ENCODE measurements at regions not wholly inside any gene's neighbourhood (a gene's known extent, or its start where the extent isn't known, plus 50 kb on each side); places are given as distances from the start of the nearest gene placed in this dataset.
"Not testable (repeated sequence)": the region's sequence is repeated elsewhere in the genome, so short reads cannot be mapped to it uniquely, and the experiment has no call there.

GRCh38 chr10:37456456-37456855, 331.1 kb downstream of the ANKRD30A start:
- no peak for DNase-seq

- DNase-seq, result no peak
Observed at GRCh38 chr10:37448161-37448560, 322.8 kb downstream of the ANKRD30A start.

- no peak for DNase-seq
Observed at GRCh38 chr10:37442882-37443281, 317.5 kb downstream of the ANKRD30A start.

- not testable (repeated sequence) for DNase-seq
Observed at GRCh38 chr10:37441224-37441623, 315.8 kb downstream of the ANKRD30A start.

GRCh38 chr10:37439826-37440225, 314.4 kb downstream of the ANKRD30A start:
- no peak for DNase-seq

- DNase-seq, result no peak
Observed at GRCh38 chr10:37436357-37436756, 311.0 kb downstream of the ANKRD30A start.

- no peak for DNase-seq
Observed at GRCh38 chr10:37434091-37434490, 308.7 kb downstream of the ANKRD30A start.

Data from KG1 (cell line).